Suprapubic skin (tissue), 4 donors: ENCODE measurements at regions not wholly inside any gene's neighbourhood (a gene's known extent, or its start where the extent isn't known, plus 50 kb on each side); places are given as distances from the start of the nearest gene placed in this dataset.
"Not testable (repeated sequence)": the region's sequence is repeated elsewhere in the genome, so short reads cannot be mapped to it uniquely, and the experiment has no call there.

Experiments used
- DNase-seq, 2 donors: peaks; one replicate each; pipeline ENCODE4 v3.0.0-alpha.2; 2019; ENCODE audit warnings: low spot score in 2 of 2
- H3K27ac ChIP-seq: fragments of 200-600 bp; sonication (generic); one replicate; pipeline ENCODE4 v1.5.1; 2019
- H3K27me3 ChIP-seq: fragments of 200-600 bp; sonication (generic); one replicate; pipeline ENCODE4 v1.5.1; 2019
- H3K36me3 ChIP-seq: fragments of 200-600 bp; sonication (generic); one replicate; pipeline ENCODE4 v1.5.1; 2019
- H3K4me1 ChIP-seq: fragments of 200-600 bp; sonication (generic); one replicate; pipeline ENCODE4 v1.5.1; 2019
- H3K4me3 ChIP-seq: fragments of 200-600 bp; sonication (generic); one replicate; pipeline ENCODE4 v1.5.1; 2019; ENCODE audit warnings: mild to moderate bottlenecking
- H3K9me3 ChIP-seq: fragments of 200-600 bp; sonication (generic); one replicate; pipeline ENCODE4 v1.5.1; 2019
- EP300 ChIP-seq: sonication (generic); formaldehyde crosslinking; IDR thresholded peaks from one replicate; pipeline ENCODE4 v1.6.1; 2017; ENCODE audit warnings: antibody characterized with exemption
- POLR2A ChIP-seq, 2 donors: fragments of 450-650 bp; IDR thresholded peaks; one replicate each; pipeline ENCODE4 v1.6.1; 2017; ENCODE audit warnings: antibody characterized with exemption in 2 of 2, mild to moderate bottlenecking in 2 of 2, moderate library complexity in 2 of 2
- POLR2AphosphoS5 ChIP-seq, 3 donors: sonication (generic); formaldehyde crosslinking; IDR thresholded peaks; one replicate each; pipeline ENCODE4 v1.6.1; 2017; ENCODE audit warnings: antibody characterized with exemption in 3 of 3
- whole genome bisulfite sequencing: methylation state at CpG from one replicate; pipeline ENCODE4 v1.1.5; 2018; 5-methylcytosine and 5-hydroxymethylcytosine counted together
- TF ChIP-seq, protein P1 (sequence below), 2 donors: fragments of 200-600 bp in 1 of 2; fragments of 450-650 bp in 1 of 2; sonication (generic) in 1 of 2; IDR thresholded peaks; one replicate each; pipeline ENCODE4 v1.5.1; 2016 to 2019; ENCODE audit warnings: antibody characterized with exemption in 2 of 2, mild to moderate bottlenecking in 1 of 2, moderate library complexity in 1 of 2

DNA sequence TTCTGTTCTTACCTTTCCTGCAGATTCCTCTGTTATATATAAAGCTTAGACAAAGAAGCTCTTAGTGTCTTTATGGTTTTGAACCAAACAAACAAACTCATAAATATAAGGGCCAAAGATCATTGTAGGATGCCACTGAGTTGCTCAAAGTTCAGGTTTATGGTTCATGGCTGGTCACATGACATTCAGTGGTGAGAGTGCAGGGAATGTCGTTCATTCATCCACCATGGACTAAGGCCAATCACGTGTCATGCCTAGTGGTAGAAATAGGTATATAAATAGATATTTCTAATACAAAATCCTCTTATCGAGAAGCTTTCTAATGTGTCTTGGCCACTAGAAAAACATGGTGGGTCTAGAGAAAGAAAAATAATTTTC is 119.4 kb downstream of the GATA3 start:
- WGBS: 64% methylated on average over 3 of the region's 3 CpGs

DNA sequence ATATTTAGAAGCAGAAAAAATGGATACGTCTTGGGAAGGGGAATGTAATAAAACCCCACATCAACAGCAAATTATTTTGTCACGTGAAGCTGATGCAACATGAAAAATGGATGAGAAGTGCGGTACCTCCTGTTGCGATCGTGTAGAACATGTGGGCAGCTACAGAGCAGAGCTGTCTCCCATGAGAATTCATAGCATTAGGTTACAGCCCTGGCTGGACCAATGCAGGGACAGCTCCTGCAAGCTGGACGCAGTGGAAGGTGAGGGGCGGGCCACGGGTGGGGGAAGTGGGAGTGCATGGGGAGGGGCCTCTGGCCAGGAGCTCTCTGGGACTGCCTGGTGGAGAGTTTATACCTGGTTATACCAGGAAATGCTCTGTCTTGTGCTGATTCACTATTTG is 120.3 kb downstream of the GATA3 start:
- Histone ChIP-seq H3K36me3 (no peaks in the 10 kb centered on the region), H3K4me1 (no peaks in the 10 kb centered on the region), H3K27me3 (no peaks in the 10 kb centered on the region), H3K27ac (no peak overlapping the region), H3K9me3 (no peaks in the 10 kb centered on the region), H3K4me3 (no peak overlapping the region)
- TF ChIP-seq EP300 (no peak), POLR2AphosphoS5 (IDR thresholded peaks at IDR 0.05) (no peak), POLR2A (IDR thresholded peaks at IDR 0.05) (no peak)
- TF ChIP-seq, protein P1, sequence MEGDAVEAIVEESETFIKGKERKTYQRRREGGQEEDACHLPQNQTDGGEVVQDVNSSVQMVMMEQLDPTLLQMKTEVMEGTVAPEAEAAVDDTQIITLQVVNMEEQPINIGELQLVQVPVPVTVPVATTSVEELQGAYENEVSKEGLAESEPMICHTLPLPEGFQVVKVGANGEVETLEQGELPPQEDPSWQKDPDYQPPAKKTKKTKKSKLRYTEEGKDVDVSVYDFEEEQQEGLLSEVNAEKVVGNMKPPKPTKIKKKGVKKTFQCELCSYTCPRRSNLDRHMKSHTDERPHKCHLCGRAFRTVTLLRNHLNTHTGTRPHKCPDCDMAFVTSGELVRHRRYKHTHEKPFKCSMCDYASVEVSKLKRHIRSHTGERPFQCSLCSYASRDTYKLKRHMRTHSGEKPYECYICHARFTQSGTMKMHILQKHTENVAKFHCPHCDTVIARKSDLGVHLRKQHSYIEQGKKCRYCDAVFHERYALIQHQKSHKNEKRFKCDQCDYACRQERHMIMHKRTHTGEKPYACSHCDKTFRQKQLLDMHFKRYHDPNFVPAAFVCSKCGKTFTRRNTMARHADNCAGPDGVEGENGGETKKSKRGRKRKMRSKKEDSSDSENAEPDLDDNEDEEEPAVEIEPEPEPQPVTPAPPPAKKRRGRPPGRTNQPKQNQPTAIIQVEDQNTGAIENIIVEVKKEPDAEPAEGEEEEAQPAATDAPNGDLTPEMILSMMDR (IDR thresholded peaks at IDR 0.05): no peak
- WGBS: 77% methylated on average over 8 of the region's 8 CpGs
- no peak for DNase-seq

More for the DNA sequence above, 119.4 kb downstream of the GATA3 start:
- Histone ChIP-seq H3K27ac (no peak overlapping the region), H3K4me1 (no peaks in the 10 kb centered on the region), H3K36me3 (no peaks in the 10 kb centered on the region), H3K9me3 (no peaks in the 10 kb centered on the region), H3K27me3 (no peaks in the 10 kb centered on the region), H3K4me3 (no peak overlapping the region)
- DNase-seq: no peak
- TF ChIP-seq POLR2A (IDR thresholded peaks at IDR 0.05): no peak
- no peak for TF ChIP-seq POLR2AphosphoS5 (IDR thresholded peaks at IDR 0.05)
- no peak for TF ChIP-seq EP300
- TF ChIP-seq, protein P1 (IDR thresholded peaks at IDR 0.05): no peak

DNA sequence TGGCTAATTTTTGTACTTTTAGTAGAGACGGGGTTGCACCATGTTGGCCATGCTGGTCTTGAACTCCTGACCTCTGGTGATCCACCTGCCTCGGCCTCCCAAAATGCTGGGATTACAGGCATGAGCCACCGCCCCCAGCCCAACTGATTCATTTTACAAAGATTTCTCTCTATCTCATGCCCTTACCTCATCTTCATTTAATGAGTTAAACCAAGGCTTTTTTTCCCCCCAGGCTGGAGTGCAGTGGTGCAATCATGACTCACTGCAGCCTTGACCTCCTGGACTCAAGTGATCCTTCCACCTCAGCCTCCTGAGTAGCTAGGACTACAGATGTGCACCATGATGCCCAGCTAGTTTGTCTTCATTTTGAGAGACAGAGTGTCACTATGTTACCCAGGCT is 123.0 kb downstream of the GATA3 start:
- H3K4me3 ChIP-seq, H3K36me3 ChIP-seq, H3K27ac ChIP-seq, DNase-seq, H3K4me1 ChIP-seq, H3K27me3 ChIP-seq, H3K9me3 ChIP-seq: not testable (repeated sequence)
- 93% methylated on average over 3 of the region's 3 CpGs for WGBS

DNA sequence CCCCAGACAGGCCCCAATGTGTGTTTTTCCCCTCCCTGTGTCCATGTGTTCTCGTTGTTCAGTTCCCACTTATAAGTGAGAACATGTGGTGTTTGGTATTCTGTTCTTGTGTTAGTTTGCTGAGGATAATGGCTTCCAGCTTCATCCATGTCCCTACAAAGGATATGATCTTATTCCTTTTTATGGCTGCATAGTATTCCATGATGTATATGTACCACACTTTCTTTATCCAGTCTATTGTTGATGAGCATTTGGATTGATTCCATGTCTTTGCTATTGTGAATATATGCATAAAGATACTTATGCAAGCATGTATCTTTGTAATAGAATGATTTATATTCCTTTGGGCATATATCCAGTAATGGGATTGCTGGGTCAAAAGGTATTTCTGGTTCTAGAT is 125.3 kb downstream of the GATA3 start:
- not testable (repeated sequence) for H3K27me3 ChIP-seq, DNase-seq, H3K4me1 ChIP-seq, H3K4me3 ChIP-seq, H3K27ac ChIP-seq, H3K36me3 ChIP-seq, H3K9me3 ChIP-seq
- WGBS: 71% methylated on average over 1 of the region's 1 CpG

DNA sequence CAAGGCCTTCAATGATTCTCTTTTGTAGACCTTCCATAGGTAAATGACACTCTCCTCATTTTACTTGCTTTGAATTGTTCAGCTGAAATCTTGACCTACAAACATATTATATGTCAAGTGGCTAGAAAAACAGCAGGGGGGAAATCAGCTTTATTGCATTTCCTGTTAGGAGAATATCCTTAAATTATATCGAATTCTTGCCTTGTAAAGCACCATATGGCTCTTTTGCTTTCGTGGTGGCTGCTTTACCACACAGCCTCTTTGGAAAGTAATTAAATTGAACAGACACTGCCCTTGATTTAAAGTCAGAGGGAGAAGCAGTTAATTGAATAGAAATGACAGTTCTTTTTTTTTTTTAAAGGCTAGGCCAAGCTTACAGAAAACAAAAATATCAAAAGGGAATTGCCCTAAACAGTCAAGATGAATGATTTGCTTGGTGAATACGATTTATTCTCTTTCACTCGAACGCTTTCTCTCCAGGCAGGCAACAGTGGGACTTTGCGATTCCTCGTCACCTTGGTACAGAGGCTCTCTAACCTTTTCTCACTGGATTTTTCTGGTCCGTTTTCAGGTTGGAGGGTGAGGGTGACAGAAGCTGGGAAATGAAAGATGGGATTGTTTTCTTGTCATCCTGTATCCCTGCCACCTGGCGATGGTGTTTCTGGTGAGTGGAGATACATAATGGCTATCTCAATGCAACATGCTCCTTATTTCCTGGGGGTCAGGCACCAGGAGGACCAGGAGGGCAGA is 126.0 kb downstream of the GATA3 start:
- no peaks in the 10 kb centered on the region for H3K9me3 ChIP-seq
- no peak overlapping the region for H3K4me3 ChIP-seq
- no peaks in the 10 kb centered on the region for H3K36me3 ChIP-seq
- H3K27ac ChIP-seq: no peak overlapping the region
- TF ChIP-seq POLR2AphosphoS5 (IDR thresholded peaks at IDR 0.05) (no peak), POLR2A (IDR thresholded peaks at IDR 0.05) (no peak), EP300 (no peak)
- TF ChIP-seq, protein P1 (IDR thresholded peaks at IDR 0.05): no peak
- DNase-seq: no peak
- H3K27me3 ChIP-seq: no peaks in the 10 kb centered on the region
- WGBS: 78% methylated on average over 9 of the region's 9 CpGs
- H3K4me1 ChIP-seq: no peaks in the 10 kb centered on the region

DNA sequence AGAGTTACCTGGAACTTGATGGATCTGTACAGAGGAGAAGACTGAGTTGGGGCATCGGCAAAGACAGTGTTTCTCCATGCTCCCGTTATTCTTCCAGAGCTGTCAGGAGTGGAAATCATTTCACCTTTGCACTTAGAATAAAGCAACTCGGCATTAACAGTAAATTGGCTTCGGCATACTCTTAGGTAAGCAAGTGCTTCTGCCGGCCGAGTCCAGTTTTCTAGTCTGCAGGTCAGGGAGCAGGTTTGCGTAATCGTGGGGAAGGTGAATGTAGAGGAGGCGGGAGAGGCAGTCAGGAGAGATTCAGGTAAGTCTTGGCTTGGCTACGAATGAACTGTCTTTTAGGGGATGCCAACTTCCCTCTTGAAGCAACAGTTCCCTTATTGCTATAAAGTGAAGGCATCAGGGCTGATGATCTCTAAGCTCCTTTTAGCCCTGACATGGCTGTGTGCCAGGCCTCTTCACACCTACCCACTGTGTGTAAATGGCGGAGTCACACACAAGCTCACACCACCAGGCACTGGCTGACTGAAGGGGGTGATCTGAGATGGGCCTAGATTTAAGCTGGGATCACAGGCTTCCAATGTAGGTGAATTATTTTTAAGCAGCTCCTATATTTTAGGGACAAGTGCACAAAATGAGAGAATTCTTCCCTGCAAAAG is 127.1 kb downstream of the GATA3 start:
- TF ChIP-seq EP300 (no peak), POLR2AphosphoS5 (IDR thresholded peaks at IDR 0.05) (no peak), POLR2A (IDR thresholded peaks at IDR 0.05) (no peak)
- TF ChIP-seq, protein P1 (IDR thresholded peaks at IDR 0.05): no peak
- Histone ChIP-seq H3K36me3 (no peaks in the 10 kb centered on the region), H3K9me3 (no peaks in the 10 kb centered on the region), H3K27ac (no peak overlapping the region), H3K27me3 (no peaks in the 10 kb centered on the region), H3K4me1 (no peaks in the 10 kb centered on the region), H3K4me3 (no peak overlapping the region)
- no peak for DNase-seq
- WGBS: 81% methylated on average over 11 of the region's 11 CpGs
